DND-41 (cell line): ENCODE measurements at regions not wholly inside any gene's neighbourhood (a gene's known extent, or its start where the extent isn't known, plus 50 kb on each side); places are given as distances from the start of the nearest gene placed in this dataset.
"Not testable (repeated sequence)": the region's sequence is repeated elsewhere in the genome, so short reads cannot be mapped to it uniquely, and the experiment has no call there.

Source experiments
- EZH2 ChIP-seq: IDR thresholded peaks from 3 replicates; pipeline ENCODE4 v1.6.1; 2012; ENCODE audit warnings: borderline replicate concordance, low read depth, mild to moderate bottlenecking, moderate library complexity, low read length, inconsistent platforms; ENCODE audit not compliant: severe bottlenecking
- TF ChIP-seq, protein P1 (sequence below): IDR thresholded peaks from 2 replicates; pipeline ENCODE4 v1.5.1; 2012; ENCODE audit warnings: borderline replicate concordance, low read length, moderate library complexity, mild to moderate bottlenecking; ENCODE audit not compliant: poor library complexity, severe bottlenecking; ENCODE audit errors: extremely low read depth

DNA sequence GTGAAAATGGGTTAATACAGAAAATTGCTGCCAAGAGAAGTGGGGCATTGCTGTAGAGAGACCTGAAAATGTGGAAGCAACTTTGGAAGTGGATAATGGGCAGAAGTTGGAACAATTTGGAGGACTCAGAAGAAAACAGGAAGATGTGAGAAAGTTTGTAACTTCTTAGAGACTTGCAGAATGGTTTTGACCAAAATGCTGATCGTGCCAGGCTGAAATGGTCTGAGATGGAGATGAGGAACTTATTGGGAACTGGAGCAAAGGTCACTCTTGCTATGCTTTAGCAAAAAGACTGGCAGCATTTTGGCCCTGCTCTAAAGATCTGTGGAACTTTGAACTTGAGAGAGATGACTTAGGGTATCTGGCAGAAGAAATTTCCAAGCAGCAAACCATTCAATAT, 254.8 kb downstream of the KBTBD8 start:
- TF ChIP-seq, protein P1, sequence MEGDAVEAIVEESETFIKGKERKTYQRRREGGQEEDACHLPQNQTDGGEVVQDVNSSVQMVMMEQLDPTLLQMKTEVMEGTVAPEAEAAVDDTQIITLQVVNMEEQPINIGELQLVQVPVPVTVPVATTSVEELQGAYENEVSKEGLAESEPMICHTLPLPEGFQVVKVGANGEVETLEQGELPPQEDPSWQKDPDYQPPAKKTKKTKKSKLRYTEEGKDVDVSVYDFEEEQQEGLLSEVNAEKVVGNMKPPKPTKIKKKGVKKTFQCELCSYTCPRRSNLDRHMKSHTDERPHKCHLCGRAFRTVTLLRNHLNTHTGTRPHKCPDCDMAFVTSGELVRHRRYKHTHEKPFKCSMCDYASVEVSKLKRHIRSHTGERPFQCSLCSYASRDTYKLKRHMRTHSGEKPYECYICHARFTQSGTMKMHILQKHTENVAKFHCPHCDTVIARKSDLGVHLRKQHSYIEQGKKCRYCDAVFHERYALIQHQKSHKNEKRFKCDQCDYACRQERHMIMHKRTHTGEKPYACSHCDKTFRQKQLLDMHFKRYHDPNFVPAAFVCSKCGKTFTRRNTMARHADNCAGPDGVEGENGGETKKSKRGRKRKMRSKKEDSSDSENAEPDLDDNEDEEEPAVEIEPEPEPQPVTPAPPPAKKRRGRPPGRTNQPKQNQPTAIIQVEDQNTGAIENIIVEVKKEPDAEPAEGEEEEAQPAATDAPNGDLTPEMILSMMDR = not testable (repeated sequence)
- not testable (repeated sequence) for TF ChIP-seq EZH2
